Esophagus muscularis mucosa (tissue), 4 donors: ENCODE measurements at regions not wholly inside any gene's neighbourhood (a gene's known extent, or its start where the extent isn't known, plus 50 kb on each side); places are given as distances from the start of the nearest gene placed in this dataset.

Experiments
- CTCF ChIP-seq, 3 experiments: fragments of 200-600 bp in 2 of 3; fragments of 450-650 bp in 1 of 3; sonication (generic) in 2 of 3; IDR thresholded peaks; one replicate each; pipeline ENCODE4 v1.5.1; 2017 to 2019; ENCODE audit warnings: antibody characterized with exemption in 3 of 3, mild to moderate bottlenecking in 2 of 3, moderate library complexity in 1 of 3
- EP300 ChIP-seq: sonication (generic); formaldehyde crosslinking; IDR thresholded peaks from one replicate; pipeline ENCODE4 v1.6.1; 2017; ENCODE audit warnings: antibody characterized with exemption
- POLR2A ChIP-seq: fragments of 450-650 bp; IDR thresholded peaks from one replicate; pipeline ENCODE4 v1.6.1; 2017; ENCODE audit warnings: antibody characterized with exemption, moderate library complexity, mild to moderate bottlenecking, low read depth

GRCh38 chr11:95338430-95338991, 107.5 kb upstream of the SESN3 start:
- TF ChIP-seq CTCF (IDR thresholded peaks at IDR 0.05) (no peak), EP300 (no peak), POLR2A (no peak)
